GM12864 (cell line): ENCODE measurements at regions not wholly inside any gene's neighbourhood (a gene's known extent, or its start where the extent isn't known, plus 50 kb on each side); places are given as distances from the start of the nearest gene placed in this dataset.

Source experiments
- DNase-seq: peaks from one replicate; pipeline ENCODE4 v3.0.0-alpha.2; 2011; ENCODE audit warnings: low read depth
- H3K4me3 ChIP-seq: 2 replicates; pipeline ENCODE4 v1.5.1; 2011; ENCODE audit warnings: mild to moderate bottlenecking, low read depth, low read length, control low read depth
- TF ChIP-seq, protein P1 (sequence below): IDR thresholded peaks from 2 replicates; pipeline ENCODE4 v1.5.1; 2011; ENCODE audit warnings: low read depth, mild to moderate bottlenecking, moderate library complexity, low read length, control low read depth, inconsistent platforms; ENCODE audit errors: missing control alignments

DNA sequence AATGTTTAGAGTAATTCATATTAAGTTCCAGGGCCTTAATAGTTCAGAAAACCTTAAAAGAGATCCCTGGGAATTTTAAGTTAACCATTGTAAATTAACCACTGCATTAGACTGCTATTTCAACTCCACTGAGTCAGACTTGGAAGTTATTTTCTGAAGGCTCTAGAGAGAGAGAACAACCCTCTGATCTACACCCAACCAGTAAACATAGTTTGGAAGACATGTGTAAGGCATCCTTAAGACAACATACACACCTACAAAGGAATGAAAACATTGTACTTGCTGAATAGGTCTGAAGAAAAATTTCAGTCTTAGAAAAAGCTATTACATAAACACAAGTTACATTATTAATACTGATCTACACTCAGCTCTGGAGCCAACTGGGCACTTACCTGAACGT is 158.2 kb upstream of the FST start:
- TF ChIP-seq, protein P1, sequence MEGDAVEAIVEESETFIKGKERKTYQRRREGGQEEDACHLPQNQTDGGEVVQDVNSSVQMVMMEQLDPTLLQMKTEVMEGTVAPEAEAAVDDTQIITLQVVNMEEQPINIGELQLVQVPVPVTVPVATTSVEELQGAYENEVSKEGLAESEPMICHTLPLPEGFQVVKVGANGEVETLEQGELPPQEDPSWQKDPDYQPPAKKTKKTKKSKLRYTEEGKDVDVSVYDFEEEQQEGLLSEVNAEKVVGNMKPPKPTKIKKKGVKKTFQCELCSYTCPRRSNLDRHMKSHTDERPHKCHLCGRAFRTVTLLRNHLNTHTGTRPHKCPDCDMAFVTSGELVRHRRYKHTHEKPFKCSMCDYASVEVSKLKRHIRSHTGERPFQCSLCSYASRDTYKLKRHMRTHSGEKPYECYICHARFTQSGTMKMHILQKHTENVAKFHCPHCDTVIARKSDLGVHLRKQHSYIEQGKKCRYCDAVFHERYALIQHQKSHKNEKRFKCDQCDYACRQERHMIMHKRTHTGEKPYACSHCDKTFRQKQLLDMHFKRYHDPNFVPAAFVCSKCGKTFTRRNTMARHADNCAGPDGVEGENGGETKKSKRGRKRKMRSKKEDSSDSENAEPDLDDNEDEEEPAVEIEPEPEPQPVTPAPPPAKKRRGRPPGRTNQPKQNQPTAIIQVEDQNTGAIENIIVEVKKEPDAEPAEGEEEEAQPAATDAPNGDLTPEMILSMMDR = no peak
- H3K4me3 ChIP-seq = no peak overlapping the region
- DNase-seq = no peak

DNA sequence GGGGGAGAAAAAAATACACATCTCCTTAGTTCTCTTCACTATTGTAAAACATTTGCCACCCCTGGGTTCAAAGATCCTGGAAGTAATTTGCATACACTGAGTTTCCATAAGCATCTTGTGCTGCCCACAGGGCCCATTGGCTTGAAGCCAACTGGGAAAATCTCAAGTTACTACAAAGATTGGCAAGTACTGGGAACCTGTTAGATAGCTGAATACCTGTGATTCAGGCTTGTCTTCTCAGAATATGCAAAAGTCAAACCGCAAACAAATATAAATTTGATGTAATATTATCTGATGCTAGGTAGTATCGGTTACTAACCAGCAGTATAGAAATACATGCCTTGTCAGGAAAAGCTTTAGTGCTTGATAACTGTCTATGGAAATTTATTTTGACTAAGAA is 156.9 kb upstream of the FST start:
- H3K4me3 ChIP-seq = no peak overlapping the region
- TF ChIP-seq, protein P1 = no peak
- no peak for DNase-seq

DNA sequence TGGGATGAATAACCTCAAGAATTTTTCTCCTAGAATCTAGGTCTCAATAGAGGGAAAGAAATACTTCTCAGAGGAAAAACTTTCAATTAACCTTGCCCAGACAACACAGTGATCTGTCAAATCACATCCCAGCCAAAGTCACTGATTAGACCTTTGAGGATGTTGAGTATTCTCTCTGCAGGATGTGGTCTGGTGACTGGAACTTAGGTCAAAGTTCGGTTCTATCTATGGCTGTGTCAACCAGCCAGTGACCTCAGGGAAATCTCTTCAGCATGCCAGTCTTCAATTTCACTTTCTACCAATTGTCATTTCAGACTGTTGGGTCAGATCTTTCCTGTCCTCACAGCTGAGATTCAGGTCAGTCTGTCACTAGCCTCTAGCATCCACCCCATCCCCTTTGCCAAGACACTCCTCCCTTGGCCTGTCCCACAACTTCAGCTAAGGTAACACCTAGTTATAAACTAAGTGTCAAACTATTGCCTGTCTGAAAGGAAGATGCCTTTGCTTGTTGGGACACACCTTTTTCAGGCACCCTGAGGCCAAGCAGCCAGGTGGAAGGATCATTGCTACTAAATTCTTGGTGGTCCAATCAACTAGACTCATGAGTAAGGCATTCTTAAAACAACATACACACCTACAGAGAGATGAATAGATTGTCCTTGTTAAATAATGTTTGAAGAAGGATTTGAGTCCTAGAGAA is 156.3 kb upstream of the FST start:
- DNase-seq = no peak
- H3K4me3 ChIP-seq = no peak overlapping the region

DNA sequence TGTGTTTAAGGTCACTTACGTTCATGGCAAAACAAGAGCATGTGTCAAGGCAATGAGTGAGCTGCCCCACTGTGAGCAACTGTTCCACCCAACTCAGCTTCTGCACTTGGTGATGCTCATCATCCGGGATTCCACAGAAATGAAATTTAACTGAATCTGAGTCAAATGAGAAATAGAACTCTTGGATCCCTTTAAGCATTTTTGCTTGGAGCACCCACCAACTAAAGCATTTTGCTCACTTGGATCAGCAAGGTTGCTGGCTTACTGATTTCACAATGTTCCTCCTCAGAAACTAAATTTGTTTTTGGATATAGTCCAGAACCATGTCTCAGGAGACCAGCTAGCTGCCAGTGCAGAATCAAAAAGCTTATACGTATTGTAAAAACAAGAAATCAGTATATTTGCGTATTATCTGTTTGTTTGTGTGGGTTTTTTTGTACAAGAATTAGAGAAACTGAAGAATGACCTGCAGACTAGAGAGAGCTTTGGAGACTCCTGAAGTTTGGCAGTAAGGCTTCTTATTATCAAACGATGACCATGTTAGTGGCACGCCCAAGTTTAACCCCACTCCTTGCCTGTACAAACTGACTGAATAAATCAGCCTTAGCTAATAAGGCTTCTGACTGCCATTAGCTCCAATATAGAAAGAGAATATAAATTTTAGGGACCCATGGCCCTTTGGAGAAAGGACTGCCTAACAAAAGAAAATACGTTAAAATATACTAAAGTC is 153.8 kb upstream of the FST start:
- DNase-seq = no peak
- no peak overlapping the region for H3K4me3 ChIP-seq
- TF ChIP-seq, protein P1 = no peak

More for the DNA sequence above, 156.3 kb upstream of the FST start:
- TF ChIP-seq, protein P1 = no peak

DNA sequence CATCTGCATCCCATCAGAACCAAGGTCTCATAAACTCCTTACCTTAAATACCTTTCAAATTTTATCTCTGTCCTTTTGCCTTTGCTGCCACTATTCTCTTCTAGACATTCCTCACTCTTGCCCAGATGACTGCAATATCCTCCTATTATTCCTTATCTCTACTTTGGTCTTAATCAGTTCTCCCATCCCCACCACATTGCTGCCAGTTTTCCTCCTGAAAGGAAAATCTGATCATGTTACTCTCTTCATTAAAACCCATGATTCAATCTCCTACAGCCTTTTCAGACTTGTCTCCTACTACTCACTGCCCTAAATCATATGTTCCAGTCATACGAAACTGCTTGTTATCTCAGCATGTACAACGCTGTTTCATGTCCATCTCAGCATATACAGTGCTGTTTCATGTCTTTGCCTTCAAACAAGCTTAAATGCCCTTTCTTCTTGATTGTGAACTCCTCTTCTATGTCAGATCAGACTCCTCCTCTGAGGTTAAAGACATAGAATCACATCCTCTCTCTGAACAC is 152.6 kb upstream of the FST start:
- TF ChIP-seq, protein P1 = no peak
- no peak overlapping the region for H3K4me3 ChIP-seq
- no peak for DNase-seq

DNA sequence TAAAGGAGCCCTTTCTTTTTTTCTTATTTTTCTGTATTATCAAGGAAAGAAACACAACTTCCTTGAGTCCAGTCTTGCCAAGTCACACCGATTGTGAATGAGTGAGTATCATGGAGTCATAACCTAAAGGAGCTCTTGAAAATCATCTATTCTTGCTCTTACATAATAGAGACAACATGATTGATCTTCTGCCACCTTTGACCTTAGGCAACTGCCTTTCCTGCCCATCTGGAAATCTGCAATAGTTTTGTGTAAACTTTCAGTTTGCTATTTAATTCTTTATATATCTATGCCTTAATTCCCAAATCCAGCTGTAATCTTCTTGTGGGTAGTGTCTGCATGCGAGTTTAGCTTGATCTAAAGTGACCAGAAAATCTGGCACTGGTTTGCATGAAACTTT is 149.9 kb upstream of the FST start:
- DNase-seq = no peak
- TF ChIP-seq, protein P1 = no peak

More for the DNA sequence above, 149.9 kb upstream of the FST start:
- H3K4me3 ChIP-seq = no peak overlapping the region
